GM23248 (cell line): ENCODE measurements at regions not wholly inside any gene's neighbourhood (a gene's known extent, or its start where the extent isn't known, plus 50 kb on each side); places are given as distances from the start of the nearest gene placed in this dataset.

Source experiments
- DNase-seq: peaks from one replicate; pipeline ENCODE4 v3.0.0-alpha.2; 2015
- H2AFZ ChIP-seq: fragments of 200-600 bp; sonication (generic); 2 replicates; pipeline ENCODE4 v1.6.1; 2016; ENCODE audit warnings: antibody characterized with exemption
- H3F3A ChIP-seq: fragments of 200-600 bp; sonication (generic); 2 replicates; pipeline ENCODE4 v1.6.1; 2016; ENCODE audit warnings: mild to moderate bottlenecking, antibody characterized with exemption, mixed run types; ENCODE audit not compliant: insufficient read depth
- H3K27ac ChIP-seq: fragments of 200-600 bp; sonication (generic); 2 replicates; pipeline ENCODE4 v1.5.1; 2016; ENCODE audit warnings: mild to moderate bottlenecking
- H3K27me3 ChIP-seq: fragments of 200-600 bp; sonication (generic); replicated peaks from 2 replicates; pipeline ENCODE4 v1.6.1; 2016; ENCODE audit warnings: mild to moderate bottlenecking; ENCODE audit not compliant: insufficient read depth
- H3K36me3 ChIP-seq: fragments of 200-600 bp; sonication (generic); 2 replicates; pipeline ENCODE4 v1.6.1; 2016; ENCODE audit warnings: low read depth, mild to moderate bottlenecking
- H3K4me1 ChIP-seq: fragments of 200-600 bp; sonication (generic); 2 replicates; pipeline ENCODE4 v1.6.1; 2016; ENCODE audit warnings: mild to moderate bottlenecking; ENCODE audit not compliant: insufficient read depth
- H3K4me2 ChIP-seq: fragments of 200-600 bp; sonication (generic); one replicate; pipeline ENCODE4 v1.6.1; 2016; ENCODE audit warnings: mild to moderate bottlenecking; ENCODE audit not compliant: unreplicated experiment
- H3K4me3 ChIP-seq: fragments of 200-600 bp; sonication (generic); 2 replicates; pipeline ENCODE4 v1.5.1; 2016; ENCODE audit warnings: mild to moderate bottlenecking
- H3K79me2 ChIP-seq: fragments of 200-600 bp; sonication (generic); 2 replicates; pipeline ENCODE4 v1.6.1; 2016; ENCODE audit warnings: mild to moderate bottlenecking; ENCODE audit not compliant: insufficient read depth
- H3K9ac ChIP-seq: fragments of 200-600 bp; sonication (generic); 2 replicates; pipeline ENCODE4 v1.6.1; 2016; ENCODE audit warnings: mild to moderate bottlenecking
- H3K9me2 ChIP-seq: fragments of 200-600 bp; sonication (generic); 2 replicates; pipeline ENCODE4 v1.6.1; 2016; ENCODE audit warnings: mixed run types, mild to moderate bottlenecking, moderate library complexity; ENCODE audit not compliant: insufficient read depth
- H3K9me3 ChIP-seq: fragments of 200-600 bp; sonication (generic); one replicate; pipeline ENCODE4 v1.6.1; 2017; ENCODE audit warnings: low read depth
- H4K20me1 ChIP-seq: fragments of 200-600 bp; sonication (generic); 2 replicates; pipeline ENCODE4 v1.6.0; 2016; ENCODE audit not compliant: insufficient read depth
- EZH2 ChIP-seq: fragments of 200-600 bp; sonication (generic); IDR thresholded peaks from 2 replicates; pipeline ENCODE4 v1.6.1; 2018; ENCODE audit warnings: antibody characterized with exemption, mild to moderate bottlenecking; ENCODE audit not compliant: insufficient read depth, poor library complexity, severe bottlenecking
- EZH2phosphoT487 ChIP-seq: fragments of 200-600 bp; sonication (generic); IDR thresholded peaks from 2 replicates; pipeline ENCODE4 v1.6.1; 2018; ENCODE audit warnings: antibody characterized with exemption, moderate library complexity, mild to moderate bottlenecking, low read depth; ENCODE audit not compliant: insufficient read depth
- WGBS, 2 experiments: methylation state at CpG; one replicate each; pipeline ENCODE4 v1.1.6; 2015 to 2017; ENCODE audit warnings: low lambda C conversion rate in 2 of 2, low coverage in 1 of 2; ENCODE audit errors: missing lambda C conversion rate in 2 of 2; 5-methylcytosine and 5-hydroxymethylcytosine counted together
- in situ Hi-C: fragments of 300-500 bp; cut with MboI; formaldehyde crosslinking; loops from 2 replicates; pipeline ENCODE4 v1.15.0; 2020

DNA sequence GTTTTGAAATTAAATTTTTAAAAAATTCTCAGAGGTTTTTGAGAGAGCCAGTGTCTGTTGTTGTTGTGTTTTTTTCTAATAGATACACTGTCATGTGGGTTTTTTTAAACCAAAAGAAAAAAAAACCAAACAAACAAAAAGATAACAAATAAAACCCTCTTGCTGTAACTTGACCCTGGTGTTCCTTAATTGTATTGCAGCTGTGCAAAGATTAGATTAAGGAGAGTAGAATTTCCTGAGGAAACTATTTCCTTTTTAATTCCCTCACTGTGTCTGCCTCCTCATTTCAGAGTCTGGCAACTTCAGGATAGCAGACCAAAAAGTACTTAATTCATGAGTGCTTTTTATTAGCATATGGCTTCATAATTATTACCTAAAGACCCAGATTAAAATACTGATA, 281.9 kb downstream of the EPM2A start:
- DNase-seq, result peak; percentile 4
- in situ Hi-C loops, result no loop called here

DNA sequence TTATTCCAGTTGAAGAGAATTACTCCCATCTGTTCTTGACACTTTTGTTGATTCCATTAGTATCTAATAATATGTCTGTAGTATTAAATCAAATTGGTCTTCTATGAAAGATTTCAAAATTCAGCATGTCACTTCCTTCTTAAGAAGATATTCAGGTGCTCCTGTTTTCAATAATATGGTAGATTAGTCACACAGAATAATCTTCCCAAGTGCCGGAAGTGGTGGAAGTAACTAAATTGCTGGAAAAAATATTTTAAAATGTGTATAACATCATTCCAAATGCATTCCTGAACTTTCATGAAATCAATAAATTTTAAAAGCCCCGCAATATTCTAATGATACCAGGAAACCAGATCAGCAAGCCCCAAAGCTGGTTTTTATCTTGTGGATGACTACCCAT, 281.3 kb downstream of the EPM2A start:
- Histone ChIP-seq H3K4me3 (no peak overlapping the region), H4K20me1 (no peaks in the 10 kb centered on the region)
- 43 to 57% methylated on average over 2 of the region's 2 CpGs for WGBS, 2 experiments

More for the DNA sequence above, 281.9 kb downstream of the EPM2A start:
- H3K4me1 ChIP-seq, result no peaks in the 10 kb centered on the region
- no peak overlapping the region for H3K4me3 ChIP-seq
- H3K36me3 ChIP-seq, result no peaks in the 10 kb centered on the region
- H3K4me2 ChIP-seq, result no peak overlapping the region
- H3K79me2 ChIP-seq, result no peaks in the 10 kb centered on the region
- no peak overlapping the region for H3K27ac ChIP-seq
- H4K20me1 ChIP-seq, result no peaks in the 10 kb centered on the region
- TF ChIP-seq EZH2phosphoT487, result no peak
- H3K9ac ChIP-seq, result no peak overlapping the region
- H3K9me3 ChIP-seq, result no peaks in the 10 kb centered on the region
- H3K27me3 ChIP-seq, result no peaks in the 10 kb centered on the region
- H3K9me2 ChIP-seq, result no peaks in the 10 kb centered on the region
- no peak overlapping the region for H2AFZ ChIP-seq
- no peaks in the 10 kb centered on the region for H3F3A ChIP-seq

DNA sequence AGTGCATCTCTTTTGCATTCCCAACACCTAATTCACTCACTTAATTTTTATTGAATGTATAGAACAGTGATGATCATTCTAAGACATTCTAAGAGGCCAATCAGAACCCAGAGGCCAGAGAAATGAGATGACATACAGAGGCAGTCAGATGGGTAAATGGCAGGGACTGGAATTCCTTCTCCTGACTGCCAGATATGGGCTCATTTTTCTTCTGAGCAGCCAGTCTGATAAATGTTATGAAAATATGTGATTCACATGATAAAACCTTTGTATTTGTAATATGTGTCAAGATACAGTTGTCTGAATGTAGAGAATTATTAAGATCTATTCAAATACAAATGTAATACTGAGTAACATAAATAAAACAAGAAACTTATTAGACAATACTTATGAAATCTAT, 277.8 kb downstream of the EPM2A start:
- Histone ChIP-seq H2AFZ (no peak overlapping the region), H4K20me1 (no peaks in the 10 kb centered on the region), H3K9me3 (no peaks in the 10 kb centered on the region), H3K27me3 (no peaks in the 10 kb centered on the region), H3K36me3 (no peaks in the 10 kb centered on the region), H3K27ac (no peak overlapping the region), H3K9ac (no peak overlapping the region), H3K79me2 (no peaks in the 10 kb centered on the region), H3F3A (no peaks in the 10 kb centered on the region), H3K4me3 (no peak overlapping the region), H3K4me1 (no peaks in the 10 kb centered on the region), H3K4me2 (no peak overlapping the region), H3K9me2 (no peaks in the 10 kb centered on the region)
- no peak for DNase-seq
- no peak for TF ChIP-seq EZH2phosphoT487
- TF ChIP-seq EZH2, result no peak
- in situ Hi-C loops, result no loop called here

More for the DNA sequence above, 281.3 kb downstream of the EPM2A start:
- Histone ChIP-seq H3K79me2 (no peaks in the 10 kb centered on the region), H3K9ac (no peak overlapping the region), H3K27me3 (no peaks in the 10 kb centered on the region), H3F3A (no peaks in the 10 kb centered on the region), H3K9me3 (no peaks in the 10 kb centered on the region), H3K4me2 (no peak overlapping the region), H3K4me1 (no peaks in the 10 kb centered on the region), H3K27ac (no peak overlapping the region), H2AFZ (no peak overlapping the region), H3K9me2 (no peaks in the 10 kb centered on the region), H3K36me3 (no peaks in the 10 kb centered on the region)
- DNase-seq, result no peak
- in situ Hi-C loops, result no loop called here
- TF ChIP-seq EZH2 (no peak), EZH2phosphoT487 (no peak)

DNA sequence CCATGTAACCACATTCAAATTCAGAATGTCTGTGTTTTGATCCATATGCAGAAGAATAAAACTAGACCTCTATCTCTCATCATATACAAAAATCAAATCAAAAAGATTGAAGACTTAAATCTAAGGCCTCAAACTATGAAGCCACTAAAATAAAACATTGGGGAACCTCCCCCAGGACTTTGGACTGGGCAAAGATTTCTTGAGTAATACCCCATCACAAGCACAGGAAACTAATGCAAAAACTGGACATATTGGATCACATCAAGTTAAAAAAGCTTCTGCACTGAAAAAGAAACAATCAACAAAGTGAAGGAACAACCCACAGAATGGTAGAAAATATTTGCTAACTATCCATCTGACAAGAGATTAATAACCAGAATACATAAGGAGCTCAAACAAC, 266.8 kb downstream of the EPM2A start:
- Histone ChIP-seq H2AFZ (no peak overlapping the region), H3K9me3 (no peaks in the 10 kb centered on the region), H3K79me2 (no peaks in the 10 kb centered on the region), H3K9ac (no peak overlapping the region), H3K27me3 (no peaks in the 10 kb centered on the region), H3K4me1 (no peaks in the 10 kb centered on the region), H3K4me3 (no peak overlapping the region), H3K9me2 (no peaks in the 10 kb centered on the region), H3F3A (no peaks in the 10 kb centered on the region), H4K20me1 (no peaks in the 10 kb centered on the region), H3K4me2 (no peak overlapping the region), H3K27ac (no peak overlapping the region), H3K36me3 (no peaks in the 10 kb centered on the region)
- TF ChIP-seq EZH2 (no peak), EZH2phosphoT487 (no peak)
- in situ Hi-C loops, result no loop called here
- DNase-seq, result no peak

DNA sequence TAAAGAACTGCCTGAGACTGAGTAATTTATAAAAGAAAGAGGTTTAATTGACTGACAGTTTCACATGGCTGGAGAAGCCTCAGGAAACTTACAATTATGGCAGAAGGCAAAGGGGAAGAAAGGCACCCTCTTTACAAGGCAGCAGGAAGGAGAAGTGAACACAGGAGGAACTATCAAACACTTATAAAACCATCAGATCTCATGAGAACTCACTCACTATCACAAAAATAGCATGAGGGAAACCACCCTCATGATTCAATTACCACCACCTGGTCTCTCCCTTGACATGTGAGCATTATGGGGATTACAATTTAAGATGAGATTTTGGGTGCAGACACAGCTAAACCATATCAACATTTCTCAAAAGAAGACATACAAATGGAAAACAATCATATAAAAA, 266.3 kb downstream of the EPM2A start:
- Histone ChIP-seq H3K4me1 (no peaks in the 10 kb centered on the region), H3K4me2 (no peak overlapping the region), H3F3A (no peaks in the 10 kb centered on the region), H3K4me3 (no peak overlapping the region), H3K27ac (no peak overlapping the region), H3K79me2 (no peaks in the 10 kb centered on the region), H3K9ac (no peak overlapping the region), H3K9me2 (no peaks in the 10 kb centered on the region), H4K20me1 (no peaks in the 10 kb centered on the region), H2AFZ (no peak overlapping the region), H3K36me3 (no peaks in the 10 kb centered on the region), H3K9me3 (no peaks in the 10 kb centered on the region), H3K27me3 (no peaks in the 10 kb centered on the region)
- no peak for DNase-seq
- in situ Hi-C loops, result no loop called here
- TF ChIP-seq EZH2phosphoT487 (no peak), EZH2 (no peak)
